ENCODE measurements at regions not wholly inside any gene's neighbourhood (a gene's known extent, or its start where the extent isn't known, plus 50 kb on each side); places are given as distances from the start of the nearest gene placed in this dataset.

- TF ChIP-seq HCFC1 (IDR thresholded peaks at IDR 0.05; ENCODE audit: low read depth, low read length): no peak
- no peak for TF ChIP-seq CTCF (IDR thresholded peaks at IDR 0.05 in 2 of 3, conservative IDR thresholded peaks at IDR 0.05 in 1 of 3; ENCODE audit: insufficient read depth in 2 of 3, low read depth in 1 of 3, low read length in 3 of 3)
- TF ChIP-seq ZBTB9 (CRISPR knock-in tag; IDR thresholded peaks at IDR 0.05): no peak
- TF ChIP-seq SMC3 (conservative IDR thresholded peaks at IDR 0.05; ENCODE audit: insufficient read depth, low read depth, low read length): no peak
Observed at GRCh38 chr6:79302341-79302740, 67.9 kb upstream of the HMGN3 start.

Measured in K562 (cell line).